ENCODE measurements at regions not wholly inside any gene's neighbourhood (a gene's known extent, or its start where the extent isn't known, plus 50 kb on each side); places are given as distances from the start of the nearest gene placed in this dataset.

DNA sequence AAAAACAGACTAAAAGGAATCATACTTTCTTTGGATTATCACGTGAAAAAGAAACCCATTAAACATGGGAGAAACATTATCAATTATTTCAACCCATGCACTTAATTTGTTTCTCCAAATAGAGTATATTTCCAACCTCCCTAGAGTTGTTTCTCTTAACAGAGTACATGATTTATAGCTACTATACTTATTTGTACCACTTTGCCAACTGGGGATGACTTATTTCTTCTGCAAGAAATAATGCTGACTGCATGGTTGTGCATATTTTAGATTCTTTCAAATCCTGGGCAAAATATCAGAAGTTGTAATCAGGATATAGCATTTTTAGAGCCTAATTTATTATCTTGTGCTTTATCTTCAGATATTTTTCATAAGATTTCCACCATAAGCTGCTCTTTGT lies 629.1 kb upstream of the EYS start:
- no peak for DNase-seq (ENCODE audit: low spot score)
- H3K27ac ChIP-seq: no peak overlapping the region
- no peaks in the 10 kb centered on the region for H3K9me2 ChIP-seq (replicated peaks; ENCODE audit: insufficient read depth)
- H3K36me3 ChIP-seq (replicated peaks; ENCODE audit: insufficient read depth, low read depth): no peaks in the 10 kb centered on the region
- H3K4me3 ChIP-seq: no peak overlapping the region
- H3K79me2 ChIP-seq: no peaks in the 10 kb centered on the region
- no peaks in the 10 kb centered on the region for H3K27me3 ChIP-seq
- 82% methylated on average over 1 of the region's 1 CpG for WGBS (ENCODE audit: low lambda C conversion rate, missing lambda C conversion rate)
- no peak overlapping the region for H3K4me2 ChIP-seq
- TF ChIP-seq EZH2phosphoT487 (IDR thresholded peaks at IDR 0.05; ENCODE audit: low read depth, severe bottlenecking, unreplicated experiment) (no peak), EZH2 (IDR thresholded peaks at IDR 0.05; ENCODE audit: borderline replicate concordance) (no peak)
- TF ChIP-seq, protein P1, sequence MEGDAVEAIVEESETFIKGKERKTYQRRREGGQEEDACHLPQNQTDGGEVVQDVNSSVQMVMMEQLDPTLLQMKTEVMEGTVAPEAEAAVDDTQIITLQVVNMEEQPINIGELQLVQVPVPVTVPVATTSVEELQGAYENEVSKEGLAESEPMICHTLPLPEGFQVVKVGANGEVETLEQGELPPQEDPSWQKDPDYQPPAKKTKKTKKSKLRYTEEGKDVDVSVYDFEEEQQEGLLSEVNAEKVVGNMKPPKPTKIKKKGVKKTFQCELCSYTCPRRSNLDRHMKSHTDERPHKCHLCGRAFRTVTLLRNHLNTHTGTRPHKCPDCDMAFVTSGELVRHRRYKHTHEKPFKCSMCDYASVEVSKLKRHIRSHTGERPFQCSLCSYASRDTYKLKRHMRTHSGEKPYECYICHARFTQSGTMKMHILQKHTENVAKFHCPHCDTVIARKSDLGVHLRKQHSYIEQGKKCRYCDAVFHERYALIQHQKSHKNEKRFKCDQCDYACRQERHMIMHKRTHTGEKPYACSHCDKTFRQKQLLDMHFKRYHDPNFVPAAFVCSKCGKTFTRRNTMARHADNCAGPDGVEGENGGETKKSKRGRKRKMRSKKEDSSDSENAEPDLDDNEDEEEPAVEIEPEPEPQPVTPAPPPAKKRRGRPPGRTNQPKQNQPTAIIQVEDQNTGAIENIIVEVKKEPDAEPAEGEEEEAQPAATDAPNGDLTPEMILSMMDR (IDR thresholded peaks at IDR 0.05; ENCODE audit: poor library complexity): no peak
- H3K9me3 ChIP-seq (ENCODE audit: low read depth): no peaks in the 10 kb centered on the region
- no peaks in the 10 kb centered on the region for H3K4me1 ChIP-seq (ENCODE audit: insufficient read depth)
- no peak overlapping the region for H2AFZ ChIP-seq
- no peaks in the 10 kb centered on the region for H4K20me1 ChIP-seq (ENCODE audit: insufficient read depth, poor library complexity, severe bottlenecking)

DNA sequence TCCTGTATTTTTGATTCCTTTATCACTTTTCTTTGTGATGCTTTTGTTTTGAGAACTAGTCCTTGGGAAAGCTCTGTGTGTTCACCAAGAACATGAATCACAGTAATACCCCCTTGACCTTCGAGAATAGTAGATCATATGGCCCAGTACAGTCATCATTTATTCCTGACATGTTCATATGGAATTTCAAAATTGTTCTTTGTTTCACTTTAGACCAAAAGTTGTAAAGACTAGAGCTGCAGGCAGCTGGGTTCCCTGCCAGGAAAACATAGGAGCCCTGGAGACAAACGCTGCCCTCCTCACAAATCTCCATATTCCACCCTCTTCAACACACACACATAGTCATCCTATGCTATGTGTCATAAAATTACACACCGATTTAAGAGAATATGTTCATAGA lies 621.2 kb upstream of the EYS start:
- WGBS (ENCODE audit: low lambda C conversion rate, missing lambda C conversion rate): 67% methylated on average over 3 of the region's 3 CpGs

GRCh38 chr6:66326228-66326627 lies 619.2 kb upstream of the EYS start:
- no peak for DNase-seq (ENCODE audit: low spot score)
- Histone ChIP-seq H4K20me1 (ENCODE audit: insufficient read depth, poor library complexity, severe bottlenecking) (no peaks in the 10 kb centered on the region), H3K9me3 (ENCODE audit: low read depth) (no peaks in the 10 kb centered on the region), H3K36me3 (replicated peaks; ENCODE audit: insufficient read depth, low read depth) (no peaks in the 10 kb centered on the region), H3K9me2 (replicated peaks; ENCODE audit: insufficient read depth) (no peaks in the 10 kb centered on the region), H3K4me1 (ENCODE audit: insufficient read depth) (no peaks in the 10 kb centered on the region), H3K4me2 (no peak overlapping the region), H3K79me2 (no peaks in the 10 kb centered on the region), H3K27ac (no peak overlapping the region), H3K27me3 (no peaks in the 10 kb centered on the region), H3K4me3 (no peak overlapping the region), H2AFZ (no peak overlapping the region)
- no peak for TF ChIP-seq EZH2 (IDR thresholded peaks at IDR 0.05; ENCODE audit: borderline replicate concordance)
- TF ChIP-seq, protein P1 (IDR thresholded peaks at IDR 0.05; ENCODE audit: poor library complexity): no peak
- no peak for TF ChIP-seq EZH2phosphoT487 (IDR thresholded peaks at IDR 0.05; ENCODE audit: low read depth, severe bottlenecking, unreplicated experiment)
- WGBS (ENCODE audit: low lambda C conversion rate, missing lambda C conversion rate): 66% methylated on average over 3 of the region's 3 CpGs

More for the DNA sequence above, 621.2 kb upstream of the EYS start:
- Histone ChIP-seq H3K4me2 (no peak overlapping the region), H3K4me1 (ENCODE audit: insufficient read depth) (no peaks in the 10 kb centered on the region), H3K79me2 (no peaks in the 10 kb centered on the region), H4K20me1 (ENCODE audit: insufficient read depth, poor library complexity, severe bottlenecking) (no peaks in the 10 kb centered on the region), H3K36me3 (replicated peaks; ENCODE audit: insufficient read depth, low read depth) (no peaks in the 10 kb centered on the region), H3K9me3 (ENCODE audit: low read depth) (no peaks in the 10 kb centered on the region), H3K27me3 (no peaks in the 10 kb centered on the region), H3K9me2 (replicated peaks; ENCODE audit: insufficient read depth) (no peaks in the 10 kb centered on the region), H3K27ac (no peak overlapping the region), H3K4me3 (no peak overlapping the region), H2AFZ (no peak overlapping the region)
- no peak for DNase-seq (ENCODE audit: low spot score)
- TF ChIP-seq, protein P1 (IDR thresholded peaks at IDR 0.05; ENCODE audit: poor library complexity): no peak
- TF ChIP-seq EZH2 (IDR thresholded peaks at IDR 0.05; ENCODE audit: borderline replicate concordance) (no peak), EZH2phosphoT487 (IDR thresholded peaks at IDR 0.05; ENCODE audit: low read depth, severe bottlenecking, unreplicated experiment) (no peak)

DNA sequence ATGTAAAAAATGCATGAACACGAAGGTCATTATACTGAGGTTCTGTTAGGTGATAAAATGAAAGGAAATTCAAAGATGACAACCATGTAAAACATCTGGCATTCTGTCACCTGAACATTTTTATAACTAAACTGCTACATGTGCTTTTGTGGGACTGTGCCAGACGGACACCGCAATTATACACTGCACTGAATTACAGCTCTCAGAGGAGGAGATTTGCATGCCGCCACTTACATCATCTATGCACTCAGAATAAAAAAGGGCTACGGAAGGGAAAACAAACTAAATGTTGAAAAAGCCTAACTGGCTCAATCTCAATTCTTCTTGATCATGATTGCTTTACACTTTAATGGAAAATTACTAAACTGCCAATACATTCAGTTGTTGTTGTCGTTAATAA lies 614.0 kb upstream of the EYS start:
- TF ChIP-seq EZH2phosphoT487 (IDR thresholded peaks at IDR 0.05; ENCODE audit: low read depth, severe bottlenecking, unreplicated experiment): no peak
- TF ChIP-seq, protein P1 (IDR thresholded peaks at IDR 0.05; ENCODE audit: poor library complexity): no peak
- TF ChIP-seq EZH2 (IDR thresholded peaks at IDR 0.05; ENCODE audit: borderline replicate concordance): no peak
- H3K27me3 ChIP-seq: no peaks in the 10 kb centered on the region
- no peaks in the 10 kb centered on the region for H4K20me1 ChIP-seq (ENCODE audit: insufficient read depth, poor library complexity, severe bottlenecking)
- no peaks in the 10 kb centered on the region for H3K79me2 ChIP-seq
- no peaks in the 10 kb centered on the region for H3K9me3 ChIP-seq (ENCODE audit: low read depth)
- H3K4me1 ChIP-seq (ENCODE audit: insufficient read depth): no peaks in the 10 kb centered on the region
- no peak overlapping the region for H3K4me3 ChIP-seq
- 90% methylated on average over 6 of the region's 6 CpGs for WGBS (ENCODE audit: low lambda C conversion rate, missing lambda C conversion rate)
- no peak for DNase-seq (ENCODE audit: low spot score)
- H3K4me2 ChIP-seq: no peak overlapping the region
- H3K27ac ChIP-seq: no peak overlapping the region
- H2AFZ ChIP-seq: no peak overlapping the region
- no peaks in the 10 kb centered on the region for H3K9me2 ChIP-seq (replicated peaks; ENCODE audit: insufficient read depth)
- no peaks in the 10 kb centered on the region for H3K36me3 ChIP-seq (replicated peaks; ENCODE audit: insufficient read depth, low read depth)

Data from hepatocyte (in vitro differentiated cells).